ENCODE measurements at regions not wholly inside any gene's neighbourhood (a gene's known extent, or its start where the extent isn't known, plus 50 kb on each side); places are given as distances from the start of the nearest gene placed in this dataset.

- TF ChIP-seq, protein P1, sequence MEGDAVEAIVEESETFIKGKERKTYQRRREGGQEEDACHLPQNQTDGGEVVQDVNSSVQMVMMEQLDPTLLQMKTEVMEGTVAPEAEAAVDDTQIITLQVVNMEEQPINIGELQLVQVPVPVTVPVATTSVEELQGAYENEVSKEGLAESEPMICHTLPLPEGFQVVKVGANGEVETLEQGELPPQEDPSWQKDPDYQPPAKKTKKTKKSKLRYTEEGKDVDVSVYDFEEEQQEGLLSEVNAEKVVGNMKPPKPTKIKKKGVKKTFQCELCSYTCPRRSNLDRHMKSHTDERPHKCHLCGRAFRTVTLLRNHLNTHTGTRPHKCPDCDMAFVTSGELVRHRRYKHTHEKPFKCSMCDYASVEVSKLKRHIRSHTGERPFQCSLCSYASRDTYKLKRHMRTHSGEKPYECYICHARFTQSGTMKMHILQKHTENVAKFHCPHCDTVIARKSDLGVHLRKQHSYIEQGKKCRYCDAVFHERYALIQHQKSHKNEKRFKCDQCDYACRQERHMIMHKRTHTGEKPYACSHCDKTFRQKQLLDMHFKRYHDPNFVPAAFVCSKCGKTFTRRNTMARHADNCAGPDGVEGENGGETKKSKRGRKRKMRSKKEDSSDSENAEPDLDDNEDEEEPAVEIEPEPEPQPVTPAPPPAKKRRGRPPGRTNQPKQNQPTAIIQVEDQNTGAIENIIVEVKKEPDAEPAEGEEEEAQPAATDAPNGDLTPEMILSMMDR (IDR thresholded peaks at IDR 0.05; ENCODE audit: low read depth, low read length, poor library complexity, severe bottlenecking) = no peak
- TF ChIP-seq EZH2phosphoT487 (IDR thresholded peaks at IDR 0.05; ENCODE audit: borderline replicate concordance, low read length) = no peak
Measured at GRCh38 chr5:143552680-143553079, 149.2 kb upstream of the NR3C1 start.

Measured in DOHH2 (cell line).